ENCODE measurements at regions not wholly inside any gene's neighbourhood (a gene's known extent, or its start where the extent isn't known, plus 50 kb on each side); places are given as distances from the start of the nearest gene placed in this dataset.

GRCh38 chr18:70426818-70427217, 138.0 kb downstream of the SOCS6 start:
- Histone ChIP-seq H3K9me3 (ENCODE audit: low read depth) (no peaks in the 10 kb centered on the region), H2AFZ (no peak overlapping the region), H3K9me2 (replicated peaks; ENCODE audit: insufficient read depth) (no peaks in the 10 kb centered on the region), H3K27me3 (no peaks in the 10 kb centered on the region), H3K4me1 (ENCODE audit: insufficient read depth) (peaks cover 12% of the 10 kb centered on the region), H3K4me2 (no peak overlapping the region), H3K27ac (no peak overlapping the region), H4K20me1 (ENCODE audit: insufficient read depth, poor library complexity, severe bottlenecking) (no peaks in the 10 kb centered on the region), H3K79me2 (no peaks in the 10 kb centered on the region), H3K36me3 (replicated peaks; ENCODE audit: insufficient read depth, low read depth) (no peaks in the 10 kb centered on the region), H3K4me3 (no peak overlapping the region)
- WGBS (ENCODE audit: low lambda C conversion rate, missing lambda C conversion rate) = 83% methylated on average over 9 of the region's 9 CpGs
- no peak for DNase-seq (ENCODE audit: low spot score)
- TF ChIP-seq EZH2 (IDR thresholded peaks at IDR 0.05; ENCODE audit: borderline replicate concordance) = no peak
- TF ChIP-seq EZH2phosphoT487 (IDR thresholded peaks at IDR 0.05; ENCODE audit: low read depth, severe bottlenecking, unreplicated experiment) = no peak
- TF ChIP-seq, protein P1, sequence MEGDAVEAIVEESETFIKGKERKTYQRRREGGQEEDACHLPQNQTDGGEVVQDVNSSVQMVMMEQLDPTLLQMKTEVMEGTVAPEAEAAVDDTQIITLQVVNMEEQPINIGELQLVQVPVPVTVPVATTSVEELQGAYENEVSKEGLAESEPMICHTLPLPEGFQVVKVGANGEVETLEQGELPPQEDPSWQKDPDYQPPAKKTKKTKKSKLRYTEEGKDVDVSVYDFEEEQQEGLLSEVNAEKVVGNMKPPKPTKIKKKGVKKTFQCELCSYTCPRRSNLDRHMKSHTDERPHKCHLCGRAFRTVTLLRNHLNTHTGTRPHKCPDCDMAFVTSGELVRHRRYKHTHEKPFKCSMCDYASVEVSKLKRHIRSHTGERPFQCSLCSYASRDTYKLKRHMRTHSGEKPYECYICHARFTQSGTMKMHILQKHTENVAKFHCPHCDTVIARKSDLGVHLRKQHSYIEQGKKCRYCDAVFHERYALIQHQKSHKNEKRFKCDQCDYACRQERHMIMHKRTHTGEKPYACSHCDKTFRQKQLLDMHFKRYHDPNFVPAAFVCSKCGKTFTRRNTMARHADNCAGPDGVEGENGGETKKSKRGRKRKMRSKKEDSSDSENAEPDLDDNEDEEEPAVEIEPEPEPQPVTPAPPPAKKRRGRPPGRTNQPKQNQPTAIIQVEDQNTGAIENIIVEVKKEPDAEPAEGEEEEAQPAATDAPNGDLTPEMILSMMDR (IDR thresholded peaks at IDR 0.05; ENCODE audit: poor library complexity) = no peak

DNA sequence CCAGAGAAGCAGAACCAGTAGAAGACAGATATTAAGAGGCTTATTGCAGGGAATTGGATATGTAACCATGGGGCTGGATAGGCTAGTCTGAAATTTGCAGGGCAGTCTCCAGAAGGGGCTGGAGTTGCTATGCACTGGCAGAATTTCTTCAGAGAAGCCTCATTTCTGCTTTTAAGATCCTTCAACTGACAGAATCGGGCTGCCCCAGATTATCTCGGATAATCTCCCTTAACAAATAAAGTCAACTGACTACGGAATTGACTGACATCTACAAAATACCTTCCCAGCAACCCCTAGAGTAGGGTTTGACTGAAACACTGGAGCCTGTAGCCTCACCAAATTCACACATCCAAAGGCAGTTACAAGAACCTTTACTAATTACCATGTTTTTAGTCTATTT, 136.4 kb downstream of the SOCS6 start:
- 79% methylated on average over 3 of the region's 3 CpGs for WGBS (ENCODE audit: low lambda C conversion rate, missing lambda C conversion rate)
- H3K9me3 ChIP-seq (ENCODE audit: low read depth) = no peaks in the 10 kb centered on the region
- no peak overlapping the region for H3K4me2 ChIP-seq
- no peaks in the 10 kb centered on the region for H3K27me3 ChIP-seq
- no peak overlapping the region for H3K4me3 ChIP-seq
- no peaks in the 10 kb centered on the region for H3K36me3 ChIP-seq (replicated peaks; ENCODE audit: insufficient read depth, low read depth)
- TF ChIP-seq EZH2phosphoT487 (IDR thresholded peaks at IDR 0.05; ENCODE audit: low read depth, severe bottlenecking, unreplicated experiment) (no peak), EZH2 (IDR thresholded peaks at IDR 0.05; ENCODE audit: borderline replicate concordance) (no peak)
- TF ChIP-seq, protein P1 (IDR thresholded peaks at IDR 0.05; ENCODE audit: poor library complexity) = no peak
- no peak overlapping the region for H2AFZ ChIP-seq
- no peaks in the 10 kb centered on the region for H3K79me2 ChIP-seq
- no peak overlapping the region for H3K27ac ChIP-seq
- H3K4me1 ChIP-seq (ENCODE audit: insufficient read depth) = peaks cover 11% of the 10 kb centered on the region
- no peaks in the 10 kb centered on the region for H4K20me1 ChIP-seq (ENCODE audit: insufficient read depth, poor library complexity, severe bottlenecking)
- H3K9me2 ChIP-seq (replicated peaks; ENCODE audit: insufficient read depth) = no peaks in the 10 kb centered on the region
- DNase-seq (ENCODE audit: low spot score) = no peak

- Histone ChIP-seq H3K36me3 (replicated peaks; ENCODE audit: insufficient read depth, low read depth) (no peaks in the 10 kb centered on the region), H3K9me3 (ENCODE audit: low read depth) (no peaks in the 10 kb centered on the region), H3K4me3 (no peak overlapping the region), H2AFZ (no peak overlapping the region), H4K20me1 (ENCODE audit: insufficient read depth, poor library complexity, severe bottlenecking) (no peaks in the 10 kb centered on the region), H3K27ac (no peak overlapping the region), H3K4me1 (ENCODE audit: insufficient read depth) (peaks cover 22% of the 10 kb centered on the region), H3K9me2 (replicated peaks; ENCODE audit: insufficient read depth) (no peaks in the 10 kb centered on the region), H3K4me2 (no peak overlapping the region), H3K27me3 (no peaks in the 10 kb centered on the region), H3K79me2 (no peaks in the 10 kb centered on the region)
- TF ChIP-seq, protein P1 (IDR thresholded peaks at IDR 0.05; ENCODE audit: poor library complexity) = no peak
- TF ChIP-seq EZH2 (IDR thresholded peaks at IDR 0.05; ENCODE audit: borderline replicate concordance) (no peak), EZH2phosphoT487 (IDR thresholded peaks at IDR 0.05; ENCODE audit: low read depth, severe bottlenecking, unreplicated experiment) (no peak)
- 43% methylated on average over 4 of the region's 4 CpGs for WGBS (ENCODE audit: low lambda C conversion rate, missing lambda C conversion rate)
- DNase-seq (ENCODE audit: low spot score) = no peak
These were observed 135.1 kb downstream of the SOCS6 start for GRCh38 chr18:70423988-70424387.

- no peak overlapping the region for H2AFZ ChIP-seq
- H3K4me2 ChIP-seq = no peak overlapping the region
- no peak overlapping the region for H3K4me3 ChIP-seq
- TF ChIP-seq EZH2phosphoT487 (IDR thresholded peaks at IDR 0.05; ENCODE audit: low read depth, severe bottlenecking, unreplicated experiment) = no peak
- TF ChIP-seq, protein P1 (IDR thresholded peaks at IDR 0.05; ENCODE audit: poor library complexity) = no peak
- TF ChIP-seq EZH2 (IDR thresholded peaks at IDR 0.05; ENCODE audit: borderline replicate concordance) = no peak
- H3K9me2 ChIP-seq (replicated peaks; ENCODE audit: insufficient read depth) = no peaks in the 10 kb centered on the region
- no peak overlapping the region for H3K27ac ChIP-seq
- H3K79me2 ChIP-seq = no peaks in the 10 kb centered on the region
- H3K36me3 ChIP-seq (replicated peaks; ENCODE audit: insufficient read depth, low read depth) = no peaks in the 10 kb centered on the region
- H3K9me3 ChIP-seq (ENCODE audit: low read depth) = no peaks in the 10 kb centered on the region
- 61% methylated on average over 5 of the region's 5 CpGs for WGBS (ENCODE audit: low lambda C conversion rate, missing lambda C conversion rate)
- H4K20me1 ChIP-seq (ENCODE audit: insufficient read depth, poor library complexity, severe bottlenecking) = no peaks in the 10 kb centered on the region
- no peak for DNase-seq (ENCODE audit: low spot score)
- peaks cover 26% of the 10 kb centered on the region for H3K4me1 ChIP-seq (ENCODE audit: insufficient read depth)
- H3K27me3 ChIP-seq = no peaks in the 10 kb centered on the region
These were observed 134.3 kb downstream of the SOCS6 start for GRCh38 chr18:70423120-70423519.
